Activated CD4-positive, alpha-beta T cell treated with anti-CD3 and anti-CD28 coated beads for 24 hours (primary cell): ENCODE measurements at regions not wholly inside any gene's neighbourhood (a gene's known extent, or its start where the extent isn't known, plus 50 kb on each side); places are given as distances from the start of the nearest gene placed in this dataset.
"Not testable (repeated sequence)": the region's sequence is repeated elsewhere in the genome, so short reads cannot be mapped to it uniquely, and the experiment has no call there.

Source experiments
- DNase-seq, 2 donors: peaks; one replicate each; pipeline ENCODE4 v3.0.0-alpha.2; 2020; ENCODE audit warnings: low read depth in 2 of 2

DNA sequence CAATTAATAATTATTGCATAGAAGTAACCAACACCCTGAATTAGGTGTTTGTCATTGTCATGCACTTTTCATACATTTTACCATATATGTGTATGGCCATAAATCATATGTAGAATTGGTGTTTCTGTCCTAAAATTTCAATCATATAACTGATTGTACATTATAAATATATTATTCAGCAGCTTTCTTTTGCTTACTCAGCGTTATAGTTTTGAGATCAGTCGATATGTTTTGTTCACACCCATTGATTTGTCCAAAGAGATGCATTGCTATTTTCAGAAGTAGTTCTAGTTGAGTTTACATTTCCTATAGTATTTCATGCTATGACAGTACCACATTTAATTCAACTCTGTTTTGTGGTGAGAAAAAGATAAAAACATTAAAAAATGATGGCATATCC, 50.5 kb upstream of the PARP4 start:
- DNase-seq = no peak

DNA sequence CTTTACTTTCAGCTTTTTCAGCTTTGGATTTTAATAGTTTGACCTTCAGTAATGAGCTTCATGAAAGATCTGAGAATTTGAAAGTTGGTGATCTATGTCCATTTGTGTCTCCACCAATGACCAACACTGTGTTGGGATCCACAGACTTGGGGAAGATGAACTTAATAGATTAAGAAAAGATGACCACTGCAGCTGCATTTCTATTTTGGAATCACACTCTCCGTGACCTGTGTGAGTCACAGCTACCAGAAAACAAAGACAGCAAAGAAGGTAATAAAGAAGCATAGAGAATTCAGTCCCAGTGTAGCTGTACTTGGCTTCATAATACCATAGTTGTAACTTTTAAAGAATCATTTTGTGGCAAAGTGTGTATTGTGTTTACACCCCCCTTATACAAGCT, 51.4 kb upstream of the PARP4 start:
- not testable (repeated sequence) for DNase-seq

- DNase-seq = no peak
Observed at GRCh38 chr13:24564881-24565280, 52.3 kb upstream of the PARP4 start.

- not testable (repeated sequence) for DNase-seq
Observed at GRCh38 chr13:24567593-24567992, 55.0 kb upstream of the PARP4 start.

DNA sequence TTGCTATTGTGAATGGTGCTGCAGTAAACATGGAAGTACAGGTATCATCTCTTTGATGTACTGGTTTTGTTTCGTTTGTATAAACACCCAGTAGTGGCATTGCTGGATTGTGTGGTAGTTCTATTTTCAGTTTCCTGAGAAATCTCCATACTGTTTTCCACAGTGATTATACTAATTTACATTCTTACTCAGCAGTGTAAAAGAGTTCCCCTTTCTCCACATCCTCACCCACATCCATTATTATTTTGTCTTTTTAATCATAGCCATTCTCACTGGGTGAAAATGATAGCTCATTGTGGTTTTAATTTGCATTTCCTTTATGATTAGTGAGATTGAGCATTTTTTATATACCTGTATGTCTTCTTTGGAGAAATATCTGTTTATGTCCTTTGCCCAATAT, 62.3 kb upstream of the PARP4 start:
- DNase-seq = no peak

- not testable (repeated sequence) for DNase-seq
Observed at GRCh38 chr13:24580315-24580714, 67.7 kb upstream of the PARP4 start.

GRCh38 chr13:24581578-24581977, 69.0 kb upstream of the PARP4 start:
- DNase-seq = not testable (repeated sequence)

GRCh38 chr13:24591697-24592096, 79.1 kb upstream of the PARP4 start:
- not testable (repeated sequence) for DNase-seq

- DNase-seq = not testable (repeated sequence)
Observed at GRCh38 chr13:24597906-24598670, 82.1 kb upstream of the ATP12A start.

- not testable (repeated sequence) for DNase-seq
Observed at GRCh38 chr13:24599019-24599791, 81.0 kb upstream of the ATP12A start.

DNA sequence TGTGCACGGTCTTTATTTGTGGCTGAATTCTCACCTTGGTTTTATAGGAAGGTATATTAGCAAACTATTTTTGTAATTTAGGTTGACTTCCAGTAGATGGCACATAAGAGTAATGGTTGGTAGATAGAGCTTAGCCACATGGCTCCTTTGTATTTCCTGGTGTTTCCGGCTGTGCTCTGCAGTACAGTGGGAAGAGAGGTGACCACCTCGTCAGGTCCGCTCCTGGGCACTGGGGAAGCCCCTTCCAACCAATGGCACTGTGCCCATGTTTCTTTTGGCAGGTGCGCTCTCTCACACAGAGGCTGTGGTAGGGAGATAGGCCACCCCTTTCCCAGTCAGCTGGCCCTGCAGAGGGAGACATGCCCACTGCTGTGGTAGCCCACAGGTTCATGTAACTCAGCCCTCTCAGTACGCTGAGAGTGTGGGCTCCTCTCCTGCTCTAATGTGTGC, 74.3 kb upstream of the ATP12A start:
- DNase-seq = no peak

- no peak for DNase-seq
Observed at GRCh38 chr13:24606486-24607170, 73.6 kb upstream of the ATP12A start.

DNA sequence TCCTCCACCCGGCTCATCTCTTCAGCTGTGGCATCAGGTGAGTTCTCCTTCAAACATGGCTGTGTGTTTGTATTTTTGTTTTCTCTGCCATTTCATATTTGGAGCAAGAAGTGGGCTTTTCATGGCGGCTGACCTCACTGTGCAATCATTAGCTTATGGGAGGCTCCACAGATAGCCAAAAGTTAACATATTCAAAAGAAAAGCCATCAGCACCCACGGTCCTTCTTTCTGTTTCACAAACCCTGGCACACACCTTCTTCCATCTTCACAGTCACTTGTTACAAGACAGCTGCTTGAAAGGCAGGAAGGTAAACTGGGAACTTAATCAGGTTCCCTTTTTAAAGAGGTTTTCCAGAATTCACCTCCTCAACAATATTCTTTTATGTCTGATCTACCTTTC, 69.3 kb upstream of the ATP12A start:
- DNase-seq = no peak

GRCh38 chr13:24612726-24613125, 67.5 kb upstream of the ATP12A start:
- no peak for DNase-seq

GRCh38 chr13:24613128-24613527, 67.1 kb upstream of the ATP12A start:
- no peak for DNase-seq

GRCh38 chr13:24613755-24614154, 66.5 kb upstream of the ATP12A start:
- no peak for DNase-seq

DNA sequence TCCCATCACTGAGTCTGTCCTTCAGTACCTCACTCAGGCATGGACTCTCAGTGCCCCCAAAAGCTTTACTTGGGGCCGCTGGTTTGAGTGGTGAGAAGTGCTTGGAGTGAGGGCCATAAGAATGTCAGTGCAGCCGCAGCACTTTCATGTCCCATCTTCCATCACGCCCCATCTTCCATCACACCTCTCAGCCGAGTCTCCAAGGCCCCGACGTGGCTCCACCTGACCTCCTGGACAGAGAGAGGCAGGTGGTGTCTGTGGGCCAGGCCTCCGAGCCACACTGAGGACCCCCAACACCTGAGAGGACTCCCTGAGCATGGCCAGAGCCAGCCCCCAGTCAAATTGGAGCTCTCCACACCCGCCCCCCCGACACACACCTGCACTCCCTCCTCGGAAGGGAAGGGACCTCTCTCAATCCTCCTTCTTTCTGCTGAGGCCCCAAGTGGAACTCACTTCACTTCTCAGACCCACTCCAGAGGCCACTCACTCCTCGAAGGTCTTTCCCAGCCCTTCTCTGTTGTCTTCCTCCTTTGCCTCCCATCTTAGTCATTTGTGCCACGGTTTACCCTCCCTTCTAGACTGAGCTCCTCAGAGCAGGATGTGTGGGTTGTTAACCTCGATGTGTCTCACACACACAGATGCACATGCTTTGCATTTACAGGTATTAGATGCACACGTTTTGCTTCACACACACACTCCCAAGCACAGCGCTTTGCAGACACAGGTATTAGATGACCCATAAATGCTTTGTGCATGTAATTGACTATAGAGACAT, 65.7 kb upstream of the ATP12A start:
- DNase-seq = no peak

DNA sequence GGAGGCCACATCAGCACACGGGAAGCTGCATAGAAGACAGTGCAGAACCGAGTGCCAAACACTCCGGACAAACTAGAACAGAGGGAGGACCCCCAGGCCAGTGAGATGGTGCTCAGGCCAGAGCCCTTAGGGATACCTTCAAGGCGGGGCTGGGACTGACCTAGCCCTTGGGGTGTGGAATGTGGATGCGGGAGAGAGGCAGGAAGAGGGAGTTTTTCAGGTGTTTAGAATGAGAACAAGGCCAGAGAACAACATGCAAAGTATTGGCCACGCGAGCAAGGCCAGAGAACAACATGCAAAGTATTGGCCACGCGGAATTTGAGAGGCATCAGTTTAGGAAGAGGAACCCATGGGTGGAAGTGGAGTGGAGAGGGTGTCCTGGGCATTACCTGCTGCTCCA, 65.1 kb upstream of the ATP12A start:
- no peak for DNase-seq

DNA sequence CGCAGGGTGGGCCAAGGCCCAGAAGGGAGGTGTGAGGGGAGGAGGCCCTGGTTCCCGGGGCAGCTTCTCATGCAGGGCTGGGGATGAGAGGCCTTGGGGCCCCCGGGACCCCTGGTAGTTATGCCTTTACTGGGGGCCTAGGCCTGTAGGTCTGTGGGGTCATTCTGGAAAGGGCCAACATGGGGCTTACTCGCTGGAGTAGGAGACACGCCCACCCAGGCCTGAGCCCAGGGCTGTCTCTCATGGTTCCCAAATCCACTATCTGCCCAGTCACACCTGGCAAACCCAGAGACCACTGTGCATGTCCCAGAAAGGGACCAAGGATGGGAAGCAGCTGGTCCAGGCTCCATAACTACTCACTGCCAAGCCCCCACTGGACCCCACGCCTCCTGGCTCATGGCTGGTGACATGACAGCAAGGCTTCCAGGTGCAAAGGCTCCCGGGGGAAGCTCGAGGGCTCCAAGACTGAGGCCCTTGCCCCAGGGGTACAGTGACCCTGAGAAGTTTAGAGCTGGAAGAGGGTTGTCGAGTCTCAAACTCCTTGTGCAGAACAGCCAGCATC, 64.2 kb upstream of the ATP12A start:
- no peak for DNase-seq

GRCh38 chr13:24616514-24616913, 63.7 kb upstream of the ATP12A start:
- no peak for DNase-seq

GRCh38 chr13:24617256-24618010, 62.8 kb upstream of the ATP12A start:
- DNase-seq = no peak
